ENCODE measurements at regions not wholly inside any gene's neighbourhood (a gene's known extent, or its start where the extent isn't known, plus 50 kb on each side); places are given as distances from the start of the nearest gene placed in this dataset.

- intact Hi-C loops (cut with DNase I): no loop called here
Measured at GRCh38 chr7:68311958-68312357, 1286.3 kb upstream of the AUTS2 start.

DNA sequence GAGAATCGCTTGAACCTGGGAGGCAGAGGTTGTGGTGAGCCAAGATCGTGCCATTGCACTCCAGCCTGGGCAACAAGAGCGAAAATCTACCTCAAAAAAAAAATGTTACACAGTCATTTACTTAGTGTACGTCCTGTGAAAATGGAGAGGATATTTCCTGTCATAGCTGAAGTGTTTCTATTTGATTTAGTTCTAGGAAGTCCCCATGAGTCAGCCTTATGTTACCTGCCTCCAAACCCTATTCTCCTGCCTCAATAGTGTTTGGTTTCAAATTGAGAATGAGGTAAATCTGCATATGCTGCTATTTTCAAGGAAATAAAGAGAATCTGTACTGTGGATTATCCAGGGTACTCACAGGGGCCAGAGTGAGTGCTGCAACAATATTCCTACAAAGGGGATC, 1284.5 kb upstream of the AUTS2 start:
- intact Hi-C loops (cut with DNase I): no loop called here

More at GRCh38 chr7:68311958-68312357, 1286.3 kb upstream of the AUTS2 start:
- peak in 12 of 42 donors; percentile 9 to 60 (median 23) for DNase-seq

GRCh38 chr7:68314208-68314607, 1284.1 kb upstream of the AUTS2 start:
- no peak for DNase-seq
- intact Hi-C loops (cut with DNase I): no loop called here

More for the DNA sequence above, 1284.5 kb upstream of the AUTS2 start:
- no peak for DNase-seq

DNA sequence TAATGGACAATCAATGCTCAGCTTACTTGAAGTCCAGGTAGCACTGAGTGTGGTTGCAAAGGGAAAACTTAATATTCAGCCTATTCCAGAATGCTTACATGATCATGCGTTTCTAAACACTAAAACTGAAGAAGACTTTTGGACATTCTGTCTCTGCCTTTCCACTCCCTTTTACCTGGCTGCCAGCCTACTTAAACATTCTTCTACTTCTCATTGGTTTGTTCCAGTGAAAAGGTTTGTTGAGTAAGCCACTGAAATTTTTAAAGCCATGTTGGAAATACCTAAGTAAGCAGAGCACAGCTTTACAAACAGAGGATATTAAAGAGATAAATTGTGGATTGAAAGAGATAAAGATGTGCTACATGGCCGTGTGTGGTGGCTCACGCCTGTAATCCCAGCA, 1280.8 kb upstream of the AUTS2 start:
- no peak for DNase-seq
- intact Hi-C loops (cut with DNase I): no loop called here

GRCh38 chr7:68319061-68319460, 1279.2 kb upstream of the AUTS2 start:
- intact Hi-C loops (cut with DNase I): no loop called here
- DNase-seq: no peak

DNA sequence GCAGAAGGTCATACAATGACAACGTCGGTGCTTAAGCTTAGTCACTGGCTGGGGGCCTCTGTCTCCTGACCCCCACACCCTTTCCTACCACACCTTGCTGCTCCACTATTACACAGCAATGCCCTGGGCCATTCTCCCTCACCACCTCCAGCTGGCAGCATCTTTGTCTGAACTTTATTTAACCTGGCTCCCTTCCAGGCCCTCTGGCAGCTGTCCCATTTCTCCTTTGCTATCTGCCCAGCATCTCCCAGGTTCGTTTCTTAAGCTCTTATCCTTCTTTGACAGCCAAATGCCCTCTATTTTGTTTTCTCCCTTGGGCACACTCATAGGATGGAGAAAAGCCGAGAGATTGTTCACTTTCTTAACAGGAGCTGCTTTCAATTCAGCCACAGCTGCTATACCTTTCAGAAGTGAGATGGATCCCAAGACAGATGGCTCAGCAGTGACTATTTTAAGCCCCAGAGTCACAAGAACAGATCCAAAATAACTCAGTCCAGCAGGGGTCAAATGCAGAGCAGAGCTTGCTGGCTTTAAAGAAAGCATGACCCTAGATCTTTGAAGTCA, 1277.1 kb upstream of the AUTS2 start:
- peak in 1 of 42 donors; percentile 6 for DNase-seq
- intact Hi-C loops (cut with DNase I): no loop called here

GRCh38 chr7:68321776-68322496, 1276.3 kb upstream of the AUTS2 start:
- no peak for DNase-seq
- intact Hi-C loops (cut with DNase I): no loop called here

- intact Hi-C loops (cut with DNase I): no loop called here
- DNase-seq: no peak
Measured at GRCh38 chr7:68324621-68325020, 1273.7 kb upstream of the AUTS2 start.

- intact Hi-C loops (cut with DNase I): no loop called here
- no peak for DNase-seq
Measured at GRCh38 chr7:68334216-68334615, 1264.1 kb upstream of the AUTS2 start.

DNA sequence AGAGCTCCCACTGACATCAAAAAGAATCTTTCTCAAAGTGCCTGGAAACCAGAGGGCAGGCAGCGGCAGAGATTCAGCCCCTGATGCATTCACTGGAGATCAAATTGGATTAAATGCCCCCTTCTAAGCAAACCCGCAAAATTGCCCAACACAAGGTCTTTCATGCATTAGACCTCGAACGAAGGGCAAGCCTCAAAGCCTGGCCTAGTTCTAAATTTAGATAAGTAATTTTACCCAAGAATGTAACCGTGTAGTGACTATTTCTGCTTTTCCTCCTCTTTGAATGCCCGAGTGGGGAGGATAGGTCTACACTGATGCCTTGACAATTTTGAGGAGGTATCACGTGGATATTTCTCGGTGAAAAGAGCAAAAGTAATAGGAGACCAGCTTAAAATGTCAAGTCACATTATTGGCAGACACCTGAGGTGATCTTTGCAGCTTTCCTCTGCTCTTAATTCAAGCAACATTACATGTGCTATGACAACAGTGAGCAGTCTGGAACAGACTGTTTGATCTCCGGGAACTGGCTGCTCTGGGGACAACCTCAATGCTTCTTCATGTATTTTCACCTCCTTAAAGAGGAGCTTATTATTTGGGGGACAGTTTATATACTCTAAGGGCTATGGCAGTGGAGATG, 1263.5 kb upstream of the AUTS2 start:
- DNase-seq: no peak
- intact Hi-C loops (cut with DNase I): no loop called here

DNA sequence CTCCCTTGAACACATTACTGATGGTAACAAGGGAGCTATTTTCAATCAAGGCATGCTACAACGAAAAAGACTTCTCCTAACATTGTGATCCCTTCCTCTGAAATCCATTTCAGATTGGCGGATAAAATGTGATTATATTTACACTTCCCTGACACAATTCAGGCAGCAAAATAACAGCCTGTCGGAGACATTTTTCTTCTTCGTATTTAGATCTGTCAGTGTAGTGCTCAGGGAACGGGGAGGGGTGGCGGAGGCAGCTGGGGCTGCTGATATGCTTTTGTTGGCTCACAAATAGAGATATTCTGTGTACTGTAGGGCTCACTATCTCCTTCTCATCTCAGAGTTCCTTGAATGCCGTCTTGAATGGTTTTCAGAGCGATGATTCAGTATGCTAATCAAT, 1261.7 kb upstream of the AUTS2 start:
- intact Hi-C loops (cut with DNase I): no loop called here
- no peak for DNase-seq

DNA sequence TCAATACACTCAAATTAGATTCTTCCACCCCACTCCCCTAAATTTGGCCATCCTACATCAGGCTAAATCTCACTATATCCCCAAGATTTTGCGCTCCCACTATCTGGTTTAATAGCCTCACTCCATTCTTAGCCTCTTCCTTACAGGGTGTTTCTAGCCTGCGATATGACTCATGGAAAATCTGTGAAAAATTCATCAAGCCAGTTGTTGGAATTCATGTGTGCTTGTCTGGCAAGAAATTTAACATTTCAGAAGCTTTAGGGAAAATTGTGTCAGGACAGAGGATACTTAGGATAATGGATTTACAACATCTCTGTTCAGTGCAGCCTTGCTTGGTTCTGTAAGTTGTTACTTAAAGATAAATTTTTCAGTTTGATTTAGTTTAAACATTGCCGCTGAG, 1249.9 kb upstream of the AUTS2 start:
- intact Hi-C loops (cut with DNase I): no loop called here
- DNase-seq: no peak

- DNase-seq: no peak
- intact Hi-C loops (cut with DNase I): no loop called here
Measured at GRCh38 chr7:68362745-68363518, 1235.3 kb upstream of the AUTS2 start.

GRCh38 chr7:68364886-68365625, 1233.2 kb upstream of the AUTS2 start:
- intact Hi-C loops (cut with DNase I): no loop called here
- no peak for DNase-seq

- no peak for DNase-seq
- intact Hi-C loops (cut with DNase I): no loop called here
Measured at GRCh38 chr7:68371985-68372384, 1226.3 kb upstream of the AUTS2 start.

DNA sequence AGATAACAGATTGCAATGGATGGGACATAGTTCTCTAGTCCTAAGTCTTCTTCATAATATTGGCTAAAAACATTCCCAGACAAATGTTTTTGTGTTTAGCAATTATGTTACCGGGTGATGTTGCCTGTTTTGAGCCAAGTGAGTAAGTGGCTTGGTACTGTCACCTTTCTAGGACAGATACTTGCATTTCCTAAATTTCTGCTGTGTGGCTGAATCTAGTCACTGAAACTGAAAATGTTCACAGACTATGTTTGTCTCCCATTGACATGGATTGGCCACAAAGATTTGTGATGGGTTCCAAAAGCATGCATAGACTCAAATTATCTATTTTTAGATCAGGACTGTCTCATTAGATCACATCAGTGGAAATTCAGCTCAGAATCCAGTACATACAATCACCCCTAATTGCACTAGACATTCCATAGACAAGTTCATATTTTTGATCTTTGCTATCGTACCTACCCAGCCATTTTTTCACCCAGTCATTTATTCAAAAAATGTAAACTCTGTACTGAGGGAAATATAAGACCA, 1222.1 kb upstream of the AUTS2 start:
- no peak for DNase-seq
- intact Hi-C loops (cut with DNase I): no loop called here

- intact Hi-C loops (cut with DNase I): no loop called here
- DNase-seq: no peak
Measured at GRCh38 chr7:68381731-68382130, 1216.5 kb upstream of the AUTS2 start.

DNA sequence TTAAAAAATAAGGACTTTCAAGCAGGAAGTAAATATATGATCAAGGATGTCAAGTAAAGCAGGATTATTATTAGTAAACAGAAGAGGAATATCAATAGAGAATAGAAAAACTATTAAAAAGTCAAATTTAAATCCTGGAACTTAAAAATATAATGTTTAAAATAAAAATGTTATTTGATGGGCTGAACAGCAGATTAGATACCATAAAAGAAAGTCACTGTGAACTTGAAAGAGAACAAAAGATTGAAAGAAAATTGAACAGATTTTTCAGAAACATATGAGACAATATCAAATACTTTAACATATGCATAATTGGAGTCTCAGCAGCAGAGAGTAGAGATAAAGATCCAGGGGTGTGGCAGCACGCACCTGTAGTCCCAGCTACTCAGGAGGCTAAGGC, 1213.7 kb upstream of the AUTS2 start:
- intact Hi-C loops (cut with DNase I): no loop called here
- DNase-seq: no peak

DNA sequence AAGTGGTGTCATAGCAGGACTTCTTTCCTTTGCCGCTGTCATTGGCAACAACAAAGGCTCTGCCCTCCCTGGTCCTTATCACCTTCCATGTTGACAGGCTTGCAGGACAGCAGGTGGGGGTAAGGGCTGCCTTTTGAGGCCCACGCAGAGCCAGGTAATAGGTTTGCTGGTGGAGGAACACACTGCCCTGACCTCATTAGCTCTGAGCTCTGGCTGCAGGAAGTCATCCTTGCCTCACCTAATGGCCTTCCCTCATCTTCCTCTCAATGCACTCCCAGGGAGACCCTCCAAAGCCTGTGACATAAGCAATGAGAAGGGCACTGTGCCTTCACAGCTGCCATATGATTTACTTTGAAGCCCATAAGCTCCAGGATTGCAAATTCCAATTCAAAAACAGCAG, 1205.2 kb upstream of the AUTS2 start:
- DNase-seq: no peak
- intact Hi-C loops (cut with DNase I): no loop called here

All from head of caudate nucleus (tissue), 42 donors.